Heart right ventricle (tissue), 16 donors: ENCODE measurements at regions not wholly inside any gene's neighbourhood (a gene's known extent, or its start where the extent isn't known, plus 50 kb on each side); places are given as distances from the start of the nearest gene placed in this dataset.
A peak's percentile ranks its signal among the peaks of the same experiment; 100 is the strongest.

Source experiments
- ATAC-seq, 8 donors: fragments of 200-7000 bp; cut with Tn5 transposase; one replicate each; pipeline ENCODE4 v1.9.1; 2020; ENCODE audit warnings: mild to moderate bottlenecking in 8 of 8, moderate library complexity in 8 of 8, moderate number of reproducible peaks in 1 of 8
- DNase-seq, 2 donors: peaks; one replicate each; pipeline ENCODE4 v3.0.0-alpha.2; 2020
- H3K27ac ChIP-seq, 10 donors: fragments of 200-600 bp; sonication (generic) in 2 of 10; one replicate each; pipeline versions ENCODE4 v1.5.0 to v1.8.0; 2020 to 2022; ENCODE audit warnings: mild to moderate bottlenecking in 3 of 10
- H3K27me3 ChIP-seq, 7 donors: fragments of 200-600 bp; one replicate each; pipeline ENCODE4 v1.8.0; 2021 to 2022; ENCODE audit warnings: mild to moderate bottlenecking in 2 of 7
- H3K36me3 ChIP-seq, 9 donors: fragments of 200-600 bp; sonication (generic) in 1 of 9; one replicate each; pipeline versions ENCODE4 v1.5.0 to v1.8.0; 2020 to 2022; ENCODE audit warnings: mild to moderate bottlenecking in 2 of 9
- H3K4me1 ChIP-seq, 9 donors: fragments of 200-600 bp; sonication (generic) in 1 of 9; one replicate each; pipeline versions ENCODE4 v1.5.0 to v1.8.0; 2020 to 2022; ENCODE audit warnings: mild to moderate bottlenecking in 4 of 9
- H3K4me3 ChIP-seq, 10 donors: fragments of 200-600 bp; sonication (generic) in 2 of 10; one replicate each; pipeline versions ENCODE4 v1.5.0 to v1.8.0; 2020 to 2022; ENCODE audit warnings: mild to moderate bottlenecking in 7 of 10, moderate library complexity in 2 of 10
- H3K9me3 ChIP-seq, 11 donors: fragments of 200-600 bp in 10 of 11; sonication (generic) in 2 of 11; one replicate each; pipeline versions ENCODE4 v1.5.0 to v1.8.0; 2013 to 2022; ENCODE audit warnings: mild to moderate bottlenecking in 2 of 11, control low read depth in 1 of 11, moderate library complexity in 1 of 11
- CTCF ChIP-seq, 9 donors: fragments of 200-600 bp; sonication (generic) in 2 of 9; IDR thresholded peaks; one replicate each; pipeline versions ENCODE4 v1.5.0 to v1.8.0; 2021 to 2022; ENCODE audit warnings: antibody characterized with exemption in 9 of 9, mild to moderate bottlenecking in 5 of 9, moderate library complexity in 1 of 9
- WGBS, 2 donors: extraction: QIAGEN DNeasy Blood & Tissue Kit; methylation state at CpG; one replicate each; pipeline ENCODE4 v1.1.7; 2013; ENCODE audit warnings: inconsistent platforms in 1 of 2; 5-methylcytosine and 5-hydroxymethylcytosine counted together
- intact Hi-C, 10 donors: fragments of 100-400 bp; cut with DNase I; formaldehyde crosslinking; loops; one replicate each; pipeline versions ENCODE4 v1.11.1 to v1.14.2; 2022
- donor health status: Arrhythmogenic right ventricular cardiomyopathy.
- donor health status: ischemic (EF 13 %, LVEDD 7.1; RV severe dilation, severe dysfunction).
- donor health status: healthy with polysubstance abuse.
- donor health status: DM: no; HTN: yes; CAD: no.
- donor health status: DM: no; HTN: no; CAD: no.
- donor health status: ischemic (EF 25% LVEDD 6.9; RV normal size, moderate dysfunction).
- donor health status: ischemic (EF 25% LVEDD 5.7; RV mildly dilated, moderate dysfunction).
- donor health status: healthy.
- donor health status: DM: yes; HTN: yes; CAD: no.
- donor health status: Ischemic cardiomyopathy.
- donor health status: ischemic (EF 35%, LVEDD 5.7; RV mildly dilated, moderate dysfunction).
- donor health status: nonischemic (EF 11% LVEDD 7.7; RV severe dilation, severe dysfunction).
- donor health status: DM: yes; HTN: yes; CAD: no.
- donor health status: PGD.
- donor health status: ischemic (EF 29% LVEDD 5.4; RV normal size, mild dysfunction).
- donor health status: nonischemic (EF 23%, LVEDD 6.1; RV moderate dilation, normal function).

- Histone ChIP-seq H3K27ac (no peak overlapping the region), H3K27me3 (no peaks in the 10 kb centered on the region), H3K4me1 (peaks cover 0 to 21% (median 9%) of the 10 kb centered on the region in 9 donors), H3K4me3 (no peak overlapping the region), H3K9me3 (peaks cover 0 to 46% (median 7%) of the 10 kb centered on the region in 11 donors), H3K36me3 (no peaks in the 10 kb centered on the region)
- no peak for DNase-seq
- WGBS, 2 donors: 32 to 45% methylated on average over 1 of the region's 1 CpG
- TF ChIP-seq CTCF (IDR thresholded peaks at IDR 0.05): no peak
- ATAC-seq: peak in 1 of 8 donors; percentile 72
- intact Hi-C loops: no loop called here
These were observed 197.4 kb downstream of the CSNK1G3 start for GRCh38 chr5:123709422-123709821.

DNA sequence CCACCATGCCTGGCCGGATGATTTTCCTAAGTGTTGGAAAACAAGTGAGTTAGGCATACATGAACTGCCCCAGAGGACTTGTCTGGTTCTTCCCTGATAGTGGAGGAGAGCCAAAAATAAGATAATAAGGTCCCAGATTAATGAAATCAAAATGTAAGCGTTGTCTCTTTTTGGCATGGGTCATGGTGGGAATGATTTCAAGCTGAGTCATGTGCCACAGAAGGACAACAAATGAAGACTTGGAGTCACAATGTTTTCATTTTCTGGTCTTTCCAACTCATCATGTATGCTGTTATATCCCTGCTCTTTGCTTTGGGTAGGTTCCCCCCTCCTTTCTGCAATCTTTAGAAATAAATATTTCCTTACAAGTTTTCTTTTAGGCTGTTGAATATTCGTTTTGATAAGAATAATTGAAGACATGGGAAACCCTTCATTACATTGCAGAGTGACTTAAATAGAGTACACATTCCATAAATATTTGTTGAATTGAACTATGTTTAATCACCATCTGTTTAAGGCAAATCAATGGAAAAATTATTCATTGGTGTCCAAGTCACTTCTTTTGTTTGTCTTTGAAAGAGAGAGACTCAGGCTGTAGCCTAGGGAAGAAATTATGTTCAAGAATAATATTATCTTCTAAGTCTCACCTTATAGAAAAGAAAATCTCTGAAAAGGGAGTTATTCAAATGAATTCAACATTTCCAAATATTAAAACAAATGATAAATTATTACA, 196.3 kb downstream of the CSNK1G3 start:
- 20 to 24% methylated on average over 3 of the region's 3 CpGs for WGBS, 2 donors
- Histone ChIP-seq H3K27me3 (no peaks in the 10 kb centered on the region), H3K9me3 (peaks cover 0 to 39% (median 7%) of the 10 kb centered on the region in 11 donors), H3K4me3 (no peak overlapping the region), H3K4me1 (peaks cover 0 to 21% (median 9%) of the 10 kb centered on the region in 9 donors), H3K36me3 (no peaks in the 10 kb centered on the region), H3K27ac (no peak overlapping the region)
- intact Hi-C loops: no loop called here
- TF ChIP-seq CTCF (IDR thresholded peaks at IDR 0.05): no peak
- DNase-seq: no peak
- peak in 2 of 8 donors; percentile 27 to 28 for ATAC-seq

- Histone ChIP-seq H3K4me3 (no peak overlapping the region), H3K27ac (no peak overlapping the region), H3K9me3 (peaks cover 0 to 28% (median 2%) of the 10 kb centered on the region in 11 donors), H3K27me3 (no peaks in the 10 kb centered on the region), H3K36me3 (no peaks in the 10 kb centered on the region), H3K4me1 (peaks cover 0 to 21% (median 9%) of the 10 kb centered on the region in 9 donors)
- ATAC-seq (no peak), DNase-seq (no peak)
- intact Hi-C loops: no loop called here
- TF ChIP-seq CTCF (IDR thresholded peaks at IDR 0.05): no peak
These were observed 194.6 kb downstream of the CSNK1G3 start for GRCh38 chr5:123706531-123706930.

- intact Hi-C loops: no loop called here
- Histone ChIP-seq H3K4me3 (no peak overlapping the region), H3K27me3 (no peaks in the 10 kb centered on the region), H3K4me1 (peaks cover 0 to 21% (median 9%) of the 10 kb centered on the region in 9 donors), H3K36me3 (no peaks in the 10 kb centered on the region), H3K9me3 (peaks cover 0 to 28% (median 2%) of the 10 kb centered on the region in 11 donors), H3K27ac (no peak overlapping the region)
- no peak for ATAC-seq
- no peak for DNase-seq
- TF ChIP-seq CTCF (IDR thresholded peaks at IDR 0.05): no peak
- 90 to 94% methylated on average over 1 of the region's 1 CpG for WGBS, 2 donors
These were observed 193.8 kb downstream of the CSNK1G3 start for GRCh38 chr5:123705741-123706140.
